Hypothalamus (tissue), 51 donors: ENCODE measurements at regions not wholly inside any gene's neighbourhood (a gene's known extent, or its start where the extent isn't known, plus 50 kb on each side); places are given as distances from the start of the nearest gene placed in this dataset.
"Not testable (repeated sequence)": the region's sequence is repeated elsewhere in the genome, so short reads cannot be mapped to it uniquely, and the experiment has no call there.

Source experiments
- DNase-seq, 51 donors: peaks; one replicate each; lab custom pipeline; 2025; lab: John Stamatoyannopoulos, UW

GRCh38 chr6:13874191-13874549 is 50.6 kb upstream of the RNF182 start:
- no peak for DNase-seq

DNA sequence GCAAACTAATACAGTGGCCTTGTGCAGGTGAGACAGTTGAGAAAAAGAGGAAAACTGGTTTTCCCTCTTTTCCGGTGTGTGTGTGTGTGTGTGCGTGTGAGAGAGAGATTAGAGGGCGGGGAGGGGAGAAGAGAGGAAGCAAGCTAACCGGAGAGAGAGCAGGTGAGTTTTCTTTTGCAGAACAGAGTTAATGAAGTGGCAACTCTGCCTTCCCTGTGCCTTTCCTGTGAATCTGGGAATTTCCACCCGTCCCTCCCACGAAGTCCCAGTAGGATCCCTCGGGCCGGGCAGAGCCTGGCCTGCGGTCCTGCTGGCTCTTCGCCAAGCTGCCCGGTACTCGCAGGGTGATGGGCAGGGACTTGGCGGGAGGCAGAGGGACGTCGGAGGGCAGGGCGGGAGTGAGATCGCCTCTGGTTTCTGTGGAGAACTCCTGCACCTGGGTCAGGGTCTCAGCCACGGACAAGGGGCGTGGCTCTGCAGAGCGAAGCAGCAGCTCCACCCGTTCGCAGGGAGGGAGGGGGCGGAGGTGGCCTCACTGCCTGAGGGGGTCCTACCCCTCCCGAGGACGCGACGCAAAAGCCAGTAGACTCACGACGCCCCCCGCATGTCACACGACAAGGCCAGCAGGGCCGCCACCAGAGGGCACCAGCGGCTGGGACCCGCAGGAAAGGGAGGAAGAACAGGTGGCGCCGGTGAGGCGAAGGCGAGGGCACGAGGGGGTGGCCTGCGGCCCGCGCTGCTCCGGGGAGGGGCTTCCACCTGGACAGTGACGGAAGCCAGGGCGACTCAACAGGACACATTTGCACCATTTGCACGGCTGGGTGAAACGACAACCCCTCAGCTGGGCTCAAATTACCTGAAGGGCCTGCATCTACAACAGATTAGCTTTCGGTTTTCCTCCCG is 51.2 kb upstream of the RNF182 start:
- DNase-seq: peak in 27 of 51 donors; percentile 8 to 65 (median 25)

DNA sequence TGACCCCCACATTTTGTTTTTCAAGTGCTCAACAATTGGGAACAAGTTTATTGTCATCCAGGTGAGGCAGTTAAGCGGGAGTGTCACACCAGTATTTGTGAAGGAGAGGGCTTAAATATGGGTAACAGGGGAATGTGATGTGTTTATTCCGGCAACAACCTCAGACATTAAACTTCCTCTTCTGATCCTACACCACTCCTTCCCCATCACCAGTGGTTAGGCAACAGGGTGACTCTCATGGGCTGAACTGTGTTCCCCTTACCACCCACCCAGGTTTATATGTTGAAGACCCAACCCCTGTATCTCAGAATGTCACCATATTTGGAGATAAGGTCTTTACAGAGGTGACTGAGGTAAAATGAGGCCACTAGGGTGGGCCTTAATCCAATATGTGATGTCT is 52.1 kb upstream of the RNF182 start:
- DNase-seq: no peak

DNA sequence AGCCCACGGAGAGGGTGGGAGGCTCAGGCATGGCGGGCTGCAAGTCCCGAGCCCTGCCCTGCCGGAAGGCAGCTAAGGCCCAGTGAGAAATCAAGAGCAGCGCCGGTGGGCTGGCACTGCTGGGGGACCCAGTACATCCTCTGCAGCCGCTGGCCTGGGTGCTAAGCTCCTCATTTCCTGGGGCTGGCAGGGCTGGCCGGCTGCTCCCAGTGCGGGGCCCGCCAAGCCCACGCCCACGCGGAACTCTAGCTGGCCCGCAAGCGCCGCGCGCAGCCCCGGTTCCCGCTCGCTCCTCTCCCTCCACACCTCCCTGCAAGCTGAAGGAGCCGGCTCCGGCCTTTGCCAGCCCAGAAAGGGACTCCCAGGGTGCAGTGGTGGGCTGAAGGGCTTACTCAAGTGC is 52.7 kb upstream of the RNF182 start:
- not testable (repeated sequence) for DNase-seq

GRCh38 chr6:13870214-13870830 is 54.4 kb upstream of the RNF182 start:
- DNase-seq: peak in 6 of 51 donors; percentile 6 to 12 (median 8)

GRCh38 chr6:13868236-13868635 is 53.9 kb upstream of the MCUR1 start:
- no peak for DNase-seq

DNA sequence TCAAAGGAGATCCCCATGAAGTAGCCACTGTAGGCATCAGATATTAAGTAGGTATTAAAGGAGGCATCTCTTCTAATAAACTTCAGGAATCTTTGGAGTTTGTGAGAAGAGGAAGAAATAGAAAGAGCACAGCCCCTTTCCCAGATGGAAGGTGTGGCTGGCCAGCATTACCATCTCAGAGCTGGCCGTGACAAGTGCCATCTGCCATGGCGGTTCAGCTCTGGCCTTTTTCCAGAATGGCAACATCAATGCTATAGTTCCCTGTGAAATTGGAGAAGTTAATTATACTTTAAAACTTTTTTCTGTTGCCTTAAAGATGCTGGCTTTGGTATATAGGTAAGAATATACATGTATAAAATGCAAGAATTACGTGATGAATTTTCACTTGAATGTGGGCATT is 51.9 kb upstream of the MCUR1 start:
- no peak for DNase-seq

- DNase-seq: no peak
These were observed 50.8 kb upstream of the MCUR1 start for GRCh38 chr6:13865141-13865540.

GRCh38 chr6:13864669-13865068 is 50.3 kb upstream of the MCUR1 start:
- not testable (repeated sequence) for DNase-seq
